ENCODE measurements at regions not wholly inside any gene's neighbourhood (a gene's known extent, or its start where the extent isn't known, plus 50 kb on each side); places are given as distances from the start of the nearest gene placed in this dataset. TPM values are rescaled to one million over a fixed set of nuclear protein-coding genes. Genes with fewer than 3 reads are reported as not detected.

- no peak for TF ChIP-seq IRF3 (IDR thresholded peaks at IDR 0.05)
- TF ChIP-seq HDAC2 (IDR thresholded peaks at IDR 0.05) = no peak
- TF ChIP-seq NBN (IDR thresholded peaks at IDR 0.05) = no peak
- no peak for TF ChIP-seq MYB (IDR thresholded peaks at IDR 0.05; ENCODE audit: borderline replicate concordance, low read depth, low read length)
- TF ChIP-seq WRNIP1 (IDR thresholded peaks at IDR 0.05; ENCODE audit: borderline replicate concordance, low read depth, low read length) = no peak
- TF ChIP-seq YBX1 (IDR thresholded peaks at IDR 0.05) = no peak
- TF ChIP-seq POLR2A (IDR thresholded peaks at IDR 0.05; ENCODE audit: low read depth, low read length) = no peak
Observed at GRCh38 chr3:66948041-66948440, 50.1 kb upstream of the KBTBD8 start (continued).

Small RNA genes lying in the stretch of these regions (small RNA-seq; reads per million reads assigned to genes)
- not detected for gene RPL21P41

Data from GM12878 (cell line).